ENCODE measurements at regions not wholly inside any gene's neighbourhood (a gene's known extent, or its start where the extent isn't known, plus 50 kb on each side); places are given as distances from the start of the nearest gene placed in this dataset.

DNA sequence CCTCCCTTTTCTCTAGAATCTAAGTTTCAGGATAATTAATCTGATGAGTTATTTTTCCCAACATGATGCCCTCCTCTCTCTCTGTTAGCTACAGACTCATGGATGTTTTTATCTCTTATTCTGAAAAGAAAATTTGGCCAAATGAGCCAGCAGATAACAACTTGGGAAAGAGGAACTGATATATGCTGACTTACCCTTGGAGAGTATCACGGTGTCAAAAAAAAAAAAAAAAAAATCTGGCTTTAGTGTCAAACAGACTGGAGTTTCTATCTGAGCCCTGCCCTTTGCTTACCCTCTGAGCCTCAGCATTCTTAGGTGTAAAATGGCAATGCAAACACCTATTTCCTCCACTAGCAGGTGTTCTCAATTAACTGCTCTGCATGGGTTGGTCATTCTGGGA, 190.4 kb downstream of the AHR start:
- no peak for DNase-seq (ENCODE audit: low read depth)
- TF ChIP-seq, protein P1, sequence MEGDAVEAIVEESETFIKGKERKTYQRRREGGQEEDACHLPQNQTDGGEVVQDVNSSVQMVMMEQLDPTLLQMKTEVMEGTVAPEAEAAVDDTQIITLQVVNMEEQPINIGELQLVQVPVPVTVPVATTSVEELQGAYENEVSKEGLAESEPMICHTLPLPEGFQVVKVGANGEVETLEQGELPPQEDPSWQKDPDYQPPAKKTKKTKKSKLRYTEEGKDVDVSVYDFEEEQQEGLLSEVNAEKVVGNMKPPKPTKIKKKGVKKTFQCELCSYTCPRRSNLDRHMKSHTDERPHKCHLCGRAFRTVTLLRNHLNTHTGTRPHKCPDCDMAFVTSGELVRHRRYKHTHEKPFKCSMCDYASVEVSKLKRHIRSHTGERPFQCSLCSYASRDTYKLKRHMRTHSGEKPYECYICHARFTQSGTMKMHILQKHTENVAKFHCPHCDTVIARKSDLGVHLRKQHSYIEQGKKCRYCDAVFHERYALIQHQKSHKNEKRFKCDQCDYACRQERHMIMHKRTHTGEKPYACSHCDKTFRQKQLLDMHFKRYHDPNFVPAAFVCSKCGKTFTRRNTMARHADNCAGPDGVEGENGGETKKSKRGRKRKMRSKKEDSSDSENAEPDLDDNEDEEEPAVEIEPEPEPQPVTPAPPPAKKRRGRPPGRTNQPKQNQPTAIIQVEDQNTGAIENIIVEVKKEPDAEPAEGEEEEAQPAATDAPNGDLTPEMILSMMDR (IDR thresholded peaks at IDR 0.05; ENCODE audit: low read length, missing control alignments): no peak
- no peak overlapping the region for H3K4me3 ChIP-seq (replicated peaks; ENCODE audit: low read depth, low read length)

DNA sequence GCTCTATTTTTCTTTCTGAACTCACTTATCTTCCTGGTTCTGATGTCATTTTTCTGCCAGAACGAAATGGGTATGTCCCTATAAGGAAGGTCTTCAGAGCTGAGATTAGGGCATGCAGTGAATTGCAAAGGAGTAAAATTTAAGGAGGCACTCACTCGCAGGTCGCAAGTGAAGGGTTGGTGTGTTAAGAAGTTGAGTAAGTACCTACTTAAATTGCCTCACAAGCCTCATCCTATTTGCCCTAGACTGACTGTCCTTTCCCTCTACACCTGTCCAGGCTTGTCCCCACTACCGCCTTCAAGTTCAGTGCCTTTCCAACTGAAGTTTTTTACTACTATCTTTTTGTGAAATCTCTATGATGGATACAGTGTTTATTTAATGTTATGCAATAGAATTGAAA, 191.5 kb downstream of the AHR start:
- DNase-seq (ENCODE audit: low read depth): no peak
- H3K4me3 ChIP-seq (replicated peaks; ENCODE audit: low read depth, low read length): no peak overlapping the region
- TF ChIP-seq, protein P1 (IDR thresholded peaks at IDR 0.05; ENCODE audit: low read length, missing control alignments): no peak

DNA sequence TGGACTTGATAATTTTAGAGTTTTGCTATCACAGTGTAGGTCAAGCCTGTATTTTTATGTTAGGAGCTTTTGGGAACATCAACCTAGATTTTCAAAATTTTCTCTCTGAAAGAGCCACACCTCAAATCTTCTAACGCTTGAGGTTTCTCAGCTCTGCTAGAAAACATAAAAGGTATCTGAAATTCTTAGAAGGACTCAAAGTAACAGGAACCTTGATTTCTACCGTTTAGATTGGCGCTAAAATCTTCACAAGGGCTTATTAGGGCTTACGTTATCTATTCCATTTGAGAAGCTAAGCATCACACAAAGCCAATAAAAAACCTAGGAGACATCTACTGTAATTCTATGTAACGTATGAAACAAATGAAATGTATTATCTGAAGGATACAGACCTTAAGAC, 192.4 kb downstream of the AHR start:
- no peak overlapping the region for H3K4me3 ChIP-seq (replicated peaks; ENCODE audit: low read depth, low read length)
- TF ChIP-seq, protein P1 (IDR thresholded peaks at IDR 0.05; ENCODE audit: low read length, missing control alignments): no peak
- no peak for DNase-seq (ENCODE audit: low read depth)

DNA sequence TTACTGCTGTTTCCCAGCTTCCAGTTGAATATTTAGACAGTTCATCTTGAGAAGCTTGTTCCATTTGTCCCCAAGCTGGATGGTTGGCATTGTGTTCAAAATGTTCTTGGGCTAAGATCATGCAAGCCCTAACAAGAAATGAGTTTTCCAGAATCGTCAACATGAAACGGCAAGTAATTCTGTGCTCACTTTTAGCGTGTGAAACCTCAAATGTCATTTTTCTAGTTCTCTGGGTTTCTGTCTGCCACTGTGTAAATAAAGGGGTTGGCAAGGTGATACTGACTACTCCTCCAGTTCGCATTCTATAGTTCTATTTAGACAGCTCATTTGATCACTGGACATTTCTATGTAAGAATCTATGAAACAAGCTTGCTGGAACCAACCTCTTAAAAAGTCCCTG, 194.0 kb downstream of the AHR start:
- TF ChIP-seq, protein P1 (IDR thresholded peaks at IDR 0.05; ENCODE audit: low read length, missing control alignments): no peak
- no peak overlapping the region for H3K4me3 ChIP-seq (replicated peaks; ENCODE audit: low read depth, low read length)
- no peak for DNase-seq (ENCODE audit: low read depth)

DNA sequence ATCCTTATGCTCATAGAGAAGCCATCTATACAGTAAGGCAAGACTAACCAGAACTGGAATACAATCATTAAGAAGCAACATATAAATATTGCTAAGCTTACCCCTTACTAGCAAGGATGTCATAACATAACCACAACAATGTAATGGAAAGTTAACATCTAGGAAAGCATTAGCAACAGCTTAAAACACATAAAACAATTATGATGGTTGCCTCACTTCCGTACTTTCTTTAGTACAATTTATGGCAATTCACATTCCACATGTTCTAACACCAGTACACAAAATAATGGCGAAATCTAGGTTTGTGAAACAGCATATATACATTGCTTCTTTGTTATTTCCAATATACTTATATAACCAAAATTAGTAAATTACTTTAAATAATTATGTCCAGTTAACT, 195.0 kb downstream of the AHR start:
- no peak overlapping the region for H3K4me3 ChIP-seq (replicated peaks; ENCODE audit: low read depth, low read length)
- peak; percentile 34 for DNase-seq (ENCODE audit: low read depth)
- TF ChIP-seq, protein P1 (IDR thresholded peaks at IDR 0.05; ENCODE audit: low read length, missing control alignments): no peak

DNA sequence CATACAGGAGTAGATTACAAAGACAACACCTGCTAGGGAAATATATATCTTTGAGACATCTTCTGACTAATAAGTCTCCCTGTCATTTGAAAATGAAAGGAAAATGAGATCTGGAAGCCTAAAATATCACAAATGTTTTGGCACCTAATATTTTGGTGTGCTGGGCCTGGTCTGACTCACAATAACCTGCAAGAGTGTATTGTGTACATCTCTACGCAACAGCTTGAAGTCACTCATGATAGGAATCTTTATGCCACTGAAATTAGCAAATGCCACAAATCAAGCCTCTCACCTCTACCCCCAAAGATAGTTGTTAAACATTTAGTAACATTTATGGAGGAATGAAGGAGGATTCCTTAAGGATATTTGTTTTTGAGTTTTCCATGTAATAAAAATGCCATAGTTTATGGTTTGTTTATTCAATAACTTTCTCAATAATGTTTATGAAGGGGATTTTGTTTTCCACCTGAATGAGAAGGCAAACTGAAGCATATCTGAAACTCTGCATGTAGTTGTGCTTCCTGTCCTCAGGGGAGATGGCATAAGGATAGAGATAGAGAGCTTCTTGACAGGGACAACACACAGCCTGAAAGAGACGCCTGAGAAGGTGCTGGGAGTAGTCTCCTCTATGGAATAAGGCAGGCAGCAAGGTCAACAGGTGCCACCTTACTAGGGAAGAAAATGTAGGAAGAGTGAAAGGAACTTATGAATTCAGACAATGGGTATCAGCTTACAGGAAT, 197.4 kb downstream of the AHR start:
- TF ChIP-seq, protein P1 (IDR thresholded peaks at IDR 0.05; ENCODE audit: low read length, missing control alignments): no peak
- H3K4me3 ChIP-seq (replicated peaks; ENCODE audit: low read depth, low read length): no peak overlapping the region
- no peak for DNase-seq (ENCODE audit: low read depth)

DNA sequence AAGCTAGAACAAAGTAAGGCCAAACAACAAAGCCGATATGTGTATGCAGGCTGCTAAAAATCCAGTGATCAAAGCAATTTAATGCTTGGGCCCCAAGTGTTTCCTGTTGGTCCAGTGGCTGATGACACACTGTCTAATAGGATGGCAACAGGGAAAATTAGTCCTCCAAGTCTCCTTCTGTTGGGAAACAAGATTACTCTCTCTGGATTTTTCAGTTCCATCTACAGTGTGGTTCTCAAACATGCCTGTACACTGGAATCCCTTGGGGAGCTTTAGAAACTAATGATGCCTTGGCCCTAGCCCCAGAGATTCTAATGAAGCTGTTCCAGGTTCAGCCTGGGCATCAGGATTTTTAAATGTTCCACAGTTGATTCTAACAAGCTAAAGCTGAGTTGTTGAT, 198.7 kb downstream of the AHR start:
- TF ChIP-seq, protein P1 (IDR thresholded peaks at IDR 0.05; ENCODE audit: low read length, missing control alignments): no peak
- DNase-seq (ENCODE audit: low read depth): peak; percentile 11
- H3K4me3 ChIP-seq (replicated peaks; ENCODE audit: low read depth, low read length): no peak overlapping the region
